Type B pancreatic cell (in vitro differentiated cells): ENCODE measurements at regions not wholly inside any gene's neighbourhood (a gene's known extent, or its start where the extent isn't known, plus 50 kb on each side); places are given as distances from the start of the nearest gene placed in this dataset.

ENCODE experiments used
- DNase-seq: peaks from one replicate; pipeline ENCODE4 v3.0.0; 2021; ENCODE audit warnings: mixed read lengths; ENCODE audit not compliant: unreplicated experiment; ENCODE audit errors: extremely low spot score
- H3K27ac Mint-ChIP-seq: 2 replicates; pipeline ENCODE4 v1.8.0; 2021; ENCODE audit warnings: mild to moderate bottlenecking, mixed read lengths
- H3K27me3 Mint-ChIP-seq: 2 replicates; pipeline ENCODE4 v1.8.0; 2021; ENCODE audit warnings: mixed read lengths
- H3K36me3 Mint-ChIP-seq: 2 replicates; pipeline ENCODE4 v1.8.0; 2021; ENCODE audit warnings: mixed read lengths
- H3K4me1 Mint-ChIP-seq: one replicate; pipeline ENCODE4 v1.8.0; 2021; ENCODE audit warnings: mixed read lengths; ENCODE audit not compliant: unreplicated experiment
- H3K4me3 Mint-ChIP-seq: 2 replicates; pipeline ENCODE4 v1.8.0; 2021; ENCODE audit warnings: mild to moderate bottlenecking, mixed read lengths
- H3K9me3 Mint-ChIP-seq: 2 replicates; pipeline ENCODE4 v1.8.0; 2021; ENCODE audit warnings: mixed read lengths
- CTCF ChIP-seq: fragments of 200-600 bp; sonication (generic); conservative IDR thresholded peaks from 2 replicates; pipeline ENCODE4 v1.5.0; 2021; ENCODE audit warnings: antibody characterized with exemption, mild to moderate bottlenecking

GRCh38 chr4:15182600-15183220 lies 180.4 kb downstream of the CPEB2 start:
- Mint-ChIP-seq H3K4me3 (no peak overlapping the region), H3K36me3 (no peaks in the 10 kb centered on the region), H3K4me1 (no peaks in the 10 kb centered on the region), H3K27me3 (peaks cover 7% of the 10 kb centered on the region), H3K9me3 (no peaks in the 10 kb centered on the region), H3K27ac (no peak overlapping the region)
- no peak for TF ChIP-seq CTCF
- no peak for DNase-seq

DNA sequence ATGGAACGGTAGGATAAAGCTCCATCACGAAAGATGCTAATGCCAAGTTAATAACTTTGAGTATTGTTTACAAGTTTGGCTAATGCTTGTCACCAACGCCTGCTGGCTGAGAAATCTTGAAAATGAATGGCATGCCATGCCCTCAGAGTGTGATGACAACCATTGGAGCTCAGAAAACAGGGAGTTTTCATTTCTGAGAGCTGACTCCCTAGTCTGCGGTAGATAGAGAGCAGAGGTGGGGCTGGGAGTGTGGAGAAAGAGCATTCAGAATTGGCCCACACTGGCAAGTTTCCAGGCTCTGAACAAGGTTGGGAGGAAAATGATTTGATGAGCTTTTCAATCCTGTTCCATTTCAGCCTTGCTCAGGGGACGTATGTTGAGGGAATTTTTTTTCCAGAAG lies 183.9 kb downstream of the CPEB2 start:
- Mint-ChIP-seq H3K4me1 (no peaks in the 10 kb centered on the region), H3K9me3 (no peaks in the 10 kb centered on the region), H3K4me3 (no peak overlapping the region), H3K27me3 (peaks cover 11% of the 10 kb centered on the region), H3K27ac (no peak overlapping the region), H3K36me3 (no peaks in the 10 kb centered on the region)
- no peak for TF ChIP-seq CTCF
- no peak for DNase-seq

- H3K27ac Mint-ChIP-seq = no peak overlapping the region
- peaks cover 13% of the 10 kb centered on the region for H3K27me3 Mint-ChIP-seq
- H3K4me3 Mint-ChIP-seq = no peak overlapping the region
- TF ChIP-seq CTCF = no peak
- no peaks in the 10 kb centered on the region for H3K36me3 Mint-ChIP-seq
- no peak for DNase-seq
- no peaks in the 10 kb centered on the region for H3K4me1 Mint-ChIP-seq
- H3K9me3 Mint-ChIP-seq = no peaks in the 10 kb centered on the region
Measured at GRCh38 chr4:15186806-15187205, 184.5 kb downstream of the CPEB2 start.

DNA sequence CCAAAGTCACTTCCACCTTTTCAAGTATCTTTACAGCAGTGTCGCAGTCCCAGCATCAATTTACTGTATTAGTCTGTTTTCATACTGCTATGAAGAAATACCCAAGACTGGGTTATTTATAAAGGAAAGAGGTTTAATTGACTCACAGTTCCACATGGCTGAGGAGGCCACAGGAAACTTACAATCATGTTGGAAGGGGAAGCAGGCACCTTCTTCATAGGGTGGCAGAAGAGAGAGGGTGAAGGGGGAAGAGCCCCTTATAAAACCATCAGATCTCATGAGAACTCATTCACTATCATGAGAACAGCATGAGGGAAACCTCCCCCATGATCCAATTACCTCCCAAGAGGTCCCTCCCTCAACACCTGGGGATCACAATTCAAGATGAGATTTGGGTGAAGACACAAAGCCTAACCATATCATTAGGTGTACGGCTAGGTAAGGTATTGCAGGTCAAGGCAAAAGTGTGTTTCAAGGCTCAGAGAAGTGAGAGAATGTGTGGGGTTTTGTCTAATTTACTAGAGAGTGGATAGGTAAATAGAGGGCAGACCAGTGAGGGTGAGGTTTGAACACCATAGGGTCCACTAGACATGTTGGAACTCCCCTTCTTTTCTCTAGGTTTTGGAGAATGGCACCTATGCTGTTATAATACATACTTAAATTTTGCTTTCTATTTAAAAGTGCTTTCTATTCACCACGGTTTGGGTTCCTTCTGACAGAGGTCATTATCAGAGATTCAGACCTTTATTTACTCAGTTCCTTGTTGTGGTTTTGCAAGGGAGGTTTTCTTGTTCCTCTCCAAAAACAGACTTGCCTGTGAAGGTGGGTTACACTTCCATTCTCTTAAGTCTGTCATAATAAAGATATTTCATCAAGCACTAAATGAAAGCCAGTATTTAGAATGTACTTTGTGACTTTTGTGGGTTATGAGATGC lies 186.6 kb downstream of the CPEB2 start:
- no peaks in the 10 kb centered on the region for H3K9me3 Mint-ChIP-seq
- H3K4me3 Mint-ChIP-seq = no peak overlapping the region
- no peaks in the 10 kb centered on the region for H3K4me1 Mint-ChIP-seq
- TF ChIP-seq CTCF = no peak
- H3K36me3 Mint-ChIP-seq = no peaks in the 10 kb centered on the region
- H3K27me3 Mint-ChIP-seq = peaks cover 13% of the 10 kb centered on the region
- no peak overlapping the region for H3K27ac Mint-ChIP-seq
- DNase-seq = no peak

- H3K4me1 Mint-ChIP-seq = peaks cover 11% of the 10 kb centered on the region
- peaks cover 6% of the 10 kb centered on the region for H3K27me3 Mint-ChIP-seq
- no peak overlapping the region for H3K4me3 Mint-ChIP-seq
- DNase-seq = no peak
- no peaks in the 10 kb centered on the region for H3K36me3 Mint-ChIP-seq
- H3K9me3 Mint-ChIP-seq = no peaks in the 10 kb centered on the region
- no peak overlapping the region for H3K27ac Mint-ChIP-seq
- no peak for TF ChIP-seq CTCF
Measured at GRCh38 chr4:15194520-15194919, 192.2 kb downstream of the CPEB2 start.
